IMR-90 (cell line): ENCODE measurements at regions not wholly inside any gene's neighbourhood (a gene's known extent, or its start where the extent isn't known, plus 50 kb on each side); places are given as distances from the start of the nearest gene placed in this dataset.

Experiments
- ATAC-seq: fragments of 200-7000 bp; cut with Tn5 transposase; 2 replicates; pipeline ENCODE4 v1.9.1; 2020; ENCODE audit warnings: low read depth, mild to moderate bottlenecking, moderate library complexity
- BruUV-seq: library from RNA; stranded (reverse); fragments of 400-500 nt; replicated peaks from 2 replicates; lab custom pipeline; 2021; lab: Mats Ljungman, UMichigan
- CTCF ChIA-PET: fragments of 300-600 bp; formaldehyde crosslinking; extraction: SDS; loops from one replicate; lab custom pipeline; 2021; ENCODE audit warnings: antibody characterized with exemption; lab: Yijun Ruan, JAX
- POLR2A ChIA-PET: fragments of 300-600 bp; sonication (Branson Sonifier 250); formaldehyde crosslinking; loops from one replicate; lab custom pipeline; 2022; ENCODE audit warnings: antibody characterized with exemption; ENCODE audit not compliant: unreplicated experiment; lab: Charles Lee
- DNase-seq: peaks from one replicate; pipeline ENCODE4 v3.0.0; 2013
- H2AFZ ChIP-seq: replicated peaks from 2 replicates; pipeline ENCODE3; 2013; ENCODE audit warnings: low read length, mild to moderate bottlenecking; ENCODE audit not compliant: poor library complexity
- H2AK5ac ChIP-seq: 2 replicates; pipeline ENCODE4 v1.6.1; 2013; ENCODE audit warnings: low read depth, low read length, inconsistent platforms
- H2AK9ac ChIP-seq: replicated peaks from 2 replicates; pipeline ENCODE3; 2013; ENCODE audit warnings: mild to moderate bottlenecking, low read depth, low read length, moderate library complexity; ENCODE audit not compliant: poor library complexity
- H2BK120ac ChIP-seq: 2 replicates; pipeline ENCODE4 v1.6.1; 2013; ENCODE audit warnings: low read depth, low read length, inconsistent platforms
- H2BK15ac ChIP-seq: 3 replicates; pipeline ENCODE4 v1.6.1; 2013; ENCODE audit warnings: low read depth, low read length, inconsistent platforms
- H2BK20ac ChIP-seq: 2 replicates; pipeline ENCODE4 v1.6.1; 2013; ENCODE audit warnings: low read depth, mild to moderate bottlenecking, inconsistent platforms, low read length, moderate library complexity
- H2BK5ac ChIP-seq: 2 replicates; pipeline ENCODE4 v1.6.1; 2013; ENCODE audit warnings: mild to moderate bottlenecking, low read depth, low read length, inconsistent platforms; ENCODE audit not compliant: poor library complexity, severe bottlenecking
- H3K14ac ChIP-seq: replicated peaks from 2 replicates; pipeline ENCODE4 v1.6.1; 2013; ENCODE audit warnings: low read depth, low read length, inconsistent platforms
- H3K18ac ChIP-seq: 2 replicates; pipeline ENCODE4 v1.6.1; 2013; ENCODE audit warnings: low read depth, low read length, control low read depth
- H3K23ac ChIP-seq: 2 replicates; pipeline ENCODE4 v1.6.1; 2013; ENCODE audit warnings: low read depth, low read length, inconsistent platforms
- H3K27ac ChIP-seq: 2 replicates; pipeline ENCODE4 v1.5.1; 2013; ENCODE audit warnings: mild to moderate bottlenecking, control low read depth, low read length; ENCODE audit not compliant: insufficient read depth
- H3K27me3 ChIP-seq: 2 replicates; pipeline ENCODE4 v1.6.1; 2013; ENCODE audit warnings: low read length; ENCODE audit not compliant: control insufficient read depth, insufficient read depth
- H3K36me3 ChIP-seq: 2 replicates; pipeline ENCODE4 v1.6.1; 2013; ENCODE audit warnings: low read length, mixed read lengths; ENCODE audit not compliant: control insufficient read depth, insufficient read depth
- H3K4ac ChIP-seq: 2 replicates; pipeline ENCODE4 v1.6.1; 2013; ENCODE audit warnings: low read depth, low read length, inconsistent platforms
- H3K4me1 ChIP-seq: 2 replicates; pipeline ENCODE4 v1.6.1; 2013; ENCODE audit warnings: low read length, mixed read lengths; ENCODE audit not compliant: control insufficient read depth, insufficient read depth
- H3K4me2 ChIP-seq: 2 replicates; pipeline ENCODE4 v1.6.1; 2013; ENCODE audit warnings: low read depth, mild to moderate bottlenecking, control low read depth, low read length, moderate library complexity
- H3K4me3 ChIP-seq: 2 replicates; pipeline ENCODE4 v1.5.1; 2013; ENCODE audit warnings: low read depth, mild to moderate bottlenecking, control low read depth, low read length, moderate library complexity; ENCODE audit not compliant: insufficient read depth
- H3K56ac ChIP-seq: 2 replicates; pipeline ENCODE4 v1.6.1; 2013; ENCODE audit warnings: low read length, inconsistent platforms; ENCODE audit not compliant: insufficient read depth; ENCODE audit errors: extremely low read depth
- H3K79me1 ChIP-seq, 2 experiments: 2 replicates each; pipeline ENCODE4 v1.6.1; 2013; ENCODE audit warnings: low read length in 2 of 2, inconsistent platforms in 1 of 2, low read depth in 1 of 2
- H3K9ac ChIP-seq: 2 replicates; pipeline ENCODE4 v1.6.1; 2013; ENCODE audit warnings: low read depth, low read length, control low read depth
- H3K9me1 ChIP-seq: 2 replicates; pipeline ENCODE4 v1.6.1; 2013; ENCODE audit warnings: low read length, inconsistent platforms; ENCODE audit not compliant: insufficient read depth
- H3K9me3 ChIP-seq: 2 replicates; pipeline ENCODE4 v1.6.1; 2013; ENCODE audit warnings: low read length; ENCODE audit not compliant: control insufficient read depth, insufficient read depth
- H4K20me1 ChIP-seq: 2 replicates; pipeline ENCODE4 v1.6.1; 2013; ENCODE audit warnings: low read length, inconsistent platforms; ENCODE audit not compliant: insufficient read depth
- H4K5ac ChIP-seq: 2 replicates; pipeline ENCODE4 v1.6.1; 2013; ENCODE audit warnings: mild to moderate bottlenecking, low read depth, low read length, control low read depth
- H4K8ac ChIP-seq, 2 experiments: 2 replicates each; pipeline ENCODE4 v1.6.1; 2013; ENCODE audit warnings: low read depth in 2 of 2, low read length in 2 of 2, control low read depth in 1 of 2, inconsistent platforms in 1 of 2
- H4K91ac ChIP-seq: 2 replicates; pipeline ENCODE4 v1.6.1; 2013; ENCODE audit warnings: low read depth, low read length, inconsistent platforms; ENCODE audit not compliant: insufficient read depth
- CEBPB ChIP-seq: IDR thresholded peaks from 2 replicates; pipeline ENCODE4 v1.6.1; 2012; ENCODE audit warnings: low read depth, low read length, improper control_type of control experiment
- CHD1 ChIP-seq: IDR thresholded peaks from 2 replicates; pipeline ENCODE4 v1.6.1; 2012; ENCODE audit warnings: low read depth, low read length, improper control_type of control experiment
- FOS ChIP-seq: fragments of 150-350 bp; IDR thresholded peaks from 2 replicates; pipeline ENCODE4 v1.6.1; 2016; ENCODE audit warnings: low read depth, low read length
- MAZ ChIP-seq: IDR thresholded peaks from 2 replicates; pipeline ENCODE4 v1.6.1; 2012; ENCODE audit warnings: low read depth, mild to moderate bottlenecking, low read length, improper control_type of control experiment, moderate library complexity, borderline replicate concordance
- MXI1 ChIP-seq: IDR thresholded peaks from 2 replicates; pipeline ENCODE4 v1.6.1; 2012; ENCODE audit warnings: low read depth, mild to moderate bottlenecking, low read length, moderate library complexity, borderline replicate concordance
- POLR2A ChIP-seq: IDR thresholded peaks from 2 replicates; pipeline ENCODE4 v1.6.1; 2012; ENCODE audit warnings: mild to moderate bottlenecking, low read depth, low read length
- RAD21 ChIP-seq: IDR thresholded peaks from 2 replicates; pipeline ENCODE4 v1.6.1; 2012; ENCODE audit warnings: low read length, improper control_type of control experiment
- RFX5 ChIP-seq: IDR thresholded peaks from 2 replicates; pipeline ENCODE4 v1.8.0; 2012; ENCODE audit warnings: low read depth, mild to moderate bottlenecking, low read length, moderate library complexity
- WGBS, 2 experiments: methylation state at CpG; one replicate each; pipeline versions ENCODE4 v1.1.5 to v1.1.7; 2013; ENCODE audit warnings: missing lambda C conversion rate in 2 of 2; ENCODE audit not compliant: insufficient read length in 1 of 2; ENCODE audit errors: extremely low coverage in 2 of 2; 5-methylcytosine and 5-hydroxymethylcytosine counted together
- dilution Hi-C: fragments of 300-500 bp; cut with HindIII; formaldehyde crosslinking; loops from one replicate; pipeline ENCODE4 v1.14.3; 2018; ENCODE audit warnings: low sequenced_read_pairs; ENCODE audit not compliant: unreplicated experiment
- in situ Hi-C: fragments of 300-500 bp; cut with MboI; formaldehyde crosslinking; loops from 3 replicates; pipeline ENCODE4 v1.14.3; 2019; ENCODE audit warnings: low sequenced_read_pairs, inconsistent platforms, mixed read lengths
- intact Hi-C: fragments of 100-400 bp; cut with micrococcal nuclease; formaldehyde crosslinking; loops from 2 replicates; pipeline ENCODE4 v1.10.0; 2022
- TF ChIP-seq, protein P1 (sequence below): fragments of 150-350 bp; IDR thresholded peaks from 2 replicates; pipeline ENCODE4 v1.6.1; 2017; ENCODE audit warnings: mild to moderate bottlenecking, antibody characterized with exemption, low read length, low read depth

DNA sequence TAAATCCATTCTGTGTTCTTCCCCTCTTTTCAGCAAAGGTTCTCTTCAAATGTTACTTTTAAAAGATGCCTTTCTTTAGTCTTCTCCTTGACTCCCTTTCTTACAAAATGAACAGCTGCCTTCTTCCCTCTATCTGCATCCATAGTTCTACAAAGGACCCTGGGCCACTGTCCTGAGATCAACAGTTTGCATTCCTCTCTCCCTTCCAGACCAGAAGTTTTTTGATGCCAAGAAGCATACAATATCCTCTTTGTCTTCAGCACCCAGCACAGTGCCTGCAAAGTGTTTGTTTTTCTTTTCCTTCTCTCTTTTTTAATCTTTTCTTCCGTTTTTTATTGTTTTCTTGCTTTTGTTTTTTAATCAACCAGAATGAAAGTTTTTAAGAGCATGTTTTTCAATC lies 183.5 kb upstream of the SNX19 start:
- Histone ChIP-seq H3K4ac (peak overlapping the region; percentile 91; the same call in 1 of the 2 replicates), H4K20me1 (no peaks in the 10 kb centered on the region), H3K14ac (peak overlapping the region; percentile 80; the same call in 1 of the 2 replicates), H4K91ac (peak overlapping the region; percentile 94; the same call in 1 of the 2 replicates), H2BK20ac (peak overlapping the region; percentile 97), H2AFZ (no peak overlapping the region), H3K27me3 (no peaks in the 10 kb centered on the region), H3K18ac (peak overlapping the region; percentile 99; the same call in 1 of the 2 replicates), H3K9me1 (peaks cover 20% of the 10 kb centered on the region), H2BK120ac (peak overlapping the region; percentile 96), H2AK5ac (no peak overlapping the region), H2BK15ac (0 out of 3 replicates have a peak overlapping the region, but pooled peaks have one; percentile 83), H4K8ac (peak overlapping the region; percentile 51 to 94; a peak in 3 of 4 replicates), H3K27ac (no peak overlapping the region), H3K9me3 (no peaks in the 10 kb centered on the region), H3K9ac (no peak overlapping the region), H3K4me1 (peaks cover 11% of the 10 kb centered on the region), H3K23ac (peak overlapping the region; percentile 65), H2AK9ac (no peak overlapping the region), H3K56ac (peak overlapping the region; percentile 51), H2BK5ac (peak overlapping the region; percentile 94), H3K36me3 (no peaks in the 10 kb centered on the region), H3K4me3 (no peak overlapping the region), H4K5ac (peak overlapping the region; percentile 96; the same call in 1 of the 2 replicates), H3K79me1 (no peaks in the 10 kb centered on the region), H3K4me2 (peak overlapping the region; percentile 78; the same call in 1 of the 2 replicates)
- ATAC-seq (peak; percentile 56), DNase-seq (peak; percentile 36)
- POLR2A ChIA-PET: no interaction called here
- BruUV-seq: no TSS peak
- CTCF ChIA-PET: interaction anchor here (0.9 to 1.0 kb wide), 2 partner anchors 79 to 575 kb away, joined by 3 to 7 read pairs; no protein-coding TSS in a partner anchor
- in situ Hi-C loops (no loop called here), intact Hi-C loops (no loop called here), dilution Hi-C loops (no loop called here)
- TF ChIP-seq RAD21: no peak
- TF ChIP-seq CEBPB: no peak
- TF ChIP-seq, protein P1, sequence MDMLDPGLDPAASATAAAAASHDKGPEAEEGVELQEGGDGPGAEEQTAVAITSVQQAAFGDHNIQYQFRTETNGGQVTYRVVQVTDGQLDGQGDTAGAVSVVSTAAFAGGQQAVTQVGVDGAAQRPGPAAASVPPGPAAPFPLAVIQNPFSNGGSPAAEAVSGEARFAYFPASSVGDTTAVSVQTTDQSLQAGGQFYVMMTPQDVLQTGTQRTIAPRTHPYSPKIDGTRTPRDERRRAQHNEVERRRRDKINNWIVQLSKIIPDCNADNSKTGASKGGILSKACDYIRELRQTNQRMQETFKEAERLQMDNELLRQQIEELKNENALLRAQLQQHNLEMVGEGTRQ: no peak
- TF ChIP-seq CHD1: no peak
- TF ChIP-seq RFX5: no peak
- TF ChIP-seq MAZ: no peak
- TF ChIP-seq MXI1: no peak
- no peak for TF ChIP-seq FOS
- TF ChIP-seq POLR2A: no peak
- no CpG with 5 or more reads among the region's 1 CpG for WGBS, 2 experiments
